ENCODE measurements at regions not wholly inside any gene's neighbourhood (a gene's known extent, or its start where the extent isn't known, plus 50 kb on each side); places are given as distances from the start of the nearest gene placed in this dataset.

- TF ChIP-seq SP1 (IDR thresholded peaks at IDR 0.05; ENCODE audit: low read depth, low read length), result no peak
- no peak for TF ChIP-seq CREB1 (IDR thresholded peaks at IDR 0.05)
- no peak for TF ChIP-seq PHF8 (conservative IDR thresholded peaks at IDR 0.05; ENCODE audit: low read depth, low read length)
- TF ChIP-seq USF2 (IDR thresholded peaks at IDR 0.05; ENCODE audit: low read length), result no peak
Observed at GRCh38 chr1:95426772-95427171, 192.8 kb downstream of the RWDD3 start (continued).

Data from H1 (cell line).